ENCODE measurements at regions not wholly inside any gene's neighbourhood (a gene's known extent, or its start where the extent isn't known, plus 50 kb on each side); places are given as distances from the start of the nearest gene placed in this dataset.

GRCh38 chr20:4083098-4083865 is 65.3 kb upstream of the SMOX start:
- TF ChIP-seq EP300 (IDR thresholded peaks at IDR 0.05) (no peak), CTCF (IDR thresholded peaks at IDR 0.05) (no peak), POLR2AphosphoS5 (IDR thresholded peaks at IDR 0.05) (no peak), POLR2A (IDR thresholded peaks at IDR 0.05) (no peak)
- Histone ChIP-seq H3K27ac (peak overlapping the region in 1 of 4 donors; percentile 57), H3K9me3 (no peaks in the 10 kb centered on the region), H3K4me1 (peaks cover 0 to 25% (median 3%) of the 10 kb centered on the region in 3 donors), H3K4me3 (no peak overlapping the region), H3K36me3 (no peaks in the 10 kb centered on the region), H3K27me3 (no peaks in the 10 kb centered on the region)
- no peak for ATAC-seq
- 0 to 13% methylated on average over 1 to 7 of the region's 11 CpGs for WGBS, 2 donors (ENCODE audit: low coverage in 1 of 2)

GRCh38 chr20:4082406-4083097 is 66.1 kb upstream of the SMOX start:
- WGBS, 2 donors (ENCODE audit: low coverage in 1 of 2) = 68 to 100% methylated on average over 1 to 2 of the region's 7 CpGs
- H3K27ac ChIP-seq = peak overlapping the region in 1 of 4 donors; percentile 57

GRCh38 chr20:4081421-4081820 is 66.1 kb upstream of the RNF24 start:
- Histone ChIP-seq H3K27ac (no peak overlapping the region), H3K4me1 (peaks cover 0 to 30% (median 4%) of the 10 kb centered on the region in 3 donors), H3K4me3 (no peak overlapping the region), H3K36me3 (no peaks in the 10 kb centered on the region), H3K9me3 (no peaks in the 10 kb centered on the region), H3K27me3 (no peaks in the 10 kb centered on the region)
- TF ChIP-seq POLR2A (IDR thresholded peaks at IDR 0.05) = no peak
- no peak for TF ChIP-seq EP300 (IDR thresholded peaks at IDR 0.05)
- TF ChIP-seq CTCF (IDR thresholded peaks at IDR 0.05) = no peak
- TF ChIP-seq POLR2AphosphoS5 (IDR thresholded peaks at IDR 0.05) = no peak
- 55% methylated on average over 4 of the region's 4 CpGs for WGBS, 2 donors (ENCODE audit: low coverage in 1 of 2)
- ATAC-seq = no peak

More at GRCh38 chr20:4082406-4083097, 66.1 kb upstream of the SMOX start:
- no peaks in the 10 kb centered on the region for H3K27me3 ChIP-seq
- TF ChIP-seq CTCF (IDR thresholded peaks at IDR 0.05) = no peak
- no peak for TF ChIP-seq POLR2AphosphoS5 (IDR thresholded peaks at IDR 0.05)
- TF ChIP-seq EP300 (IDR thresholded peaks at IDR 0.05) = no peak
- TF ChIP-seq POLR2A (IDR thresholded peaks at IDR 0.05) = no peak
- ATAC-seq = no peak
- no peak overlapping the region for H3K4me3 ChIP-seq
- no peaks in the 10 kb centered on the region for H3K9me3 ChIP-seq
- H3K4me1 ChIP-seq = peaks cover 0 to 25% (median 3%) of the 10 kb centered on the region in 3 donors
- no peaks in the 10 kb centered on the region for H3K36me3 ChIP-seq

DNA sequence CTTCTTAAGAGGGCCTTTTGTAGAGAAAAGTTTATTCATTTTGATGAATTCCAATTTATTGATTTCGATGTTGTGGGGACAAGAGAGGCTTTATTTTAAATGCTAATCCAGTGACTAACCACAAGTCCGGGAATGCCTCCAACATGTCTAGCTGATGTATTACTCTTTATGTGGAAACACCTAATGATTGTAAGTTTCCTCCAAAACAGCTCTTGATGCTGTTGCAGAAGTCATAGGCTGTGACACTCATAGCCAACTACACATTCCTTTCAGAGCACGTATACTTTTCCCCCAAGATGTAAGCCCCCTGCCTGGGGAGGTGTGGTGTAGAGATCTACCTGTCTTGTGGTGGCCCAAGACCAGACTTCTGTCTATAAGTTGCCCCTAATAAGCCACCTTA is 61.3 kb upstream of the RNF24 start:
- Histone ChIP-seq H3K4me3 (no peak overlapping the region), H3K9me3 (no peaks in the 10 kb centered on the region), H3K27me3 (no peaks in the 10 kb centered on the region), H3K27ac (peak overlapping the region in 3 of 4 donors; percentile 47 to 60 (median 48)), H3K36me3 (no peaks in the 10 kb centered on the region), H3K4me1 (peaks cover 0 to 9% (median 3%) of the 10 kb centered on the region in 3 donors)
- ATAC-seq = peak; percentile 72
- TF ChIP-seq POLR2AphosphoS5 (IDR thresholded peaks at IDR 0.05) = peak; percentile 80
- TF ChIP-seq POLR2A (IDR thresholded peaks at IDR 0.05) = no peak
- no peak for TF ChIP-seq CTCF (IDR thresholded peaks at IDR 0.05)
- 0 to 6% methylated on average over 3 of the region's 3 CpGs for WGBS, 2 donors (ENCODE audit: low coverage in 1 of 2)
